NCI-H2081 (cell line): ENCODE measurements at regions not wholly inside any gene's neighbourhood (a gene's known extent, or its start where the extent isn't known, plus 50 kb on each side); places are given as distances from the start of the nearest gene placed in this dataset.
"Not testable (repeated sequence)": the region's sequence is repeated elsewhere in the genome, so short reads cannot be mapped to it uniquely, and the experiment has no call there.

Experiments
- DNase-seq, 2 experiments: peaks; one replicate each; lab custom pipeline; 2025; lab: John Stamatoyannopoulos, UW

GRCh38 chr4:58063404-58064160 is 953.4 kb upstream of the IGFBP7 start:
- DNase-seq = no peak

DNA sequence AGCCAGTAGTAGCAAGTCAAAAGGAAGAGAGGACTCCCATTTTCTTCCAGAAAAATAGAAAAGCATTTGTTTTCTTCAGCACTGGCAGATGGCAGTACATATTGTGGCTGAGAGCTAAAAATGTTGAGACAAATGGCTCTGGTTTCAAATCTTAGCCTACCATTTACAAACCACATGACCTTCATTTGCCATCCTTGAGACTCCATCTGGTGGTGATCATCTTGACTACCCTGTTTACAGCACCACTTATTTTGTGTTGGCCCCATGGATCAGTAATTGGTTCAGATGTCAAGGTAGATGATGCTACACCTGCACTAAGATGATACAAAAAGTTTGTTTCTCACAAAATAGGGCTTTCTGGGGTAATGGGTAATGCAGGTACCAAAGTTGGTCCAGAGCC is 951.8 kb upstream of the IGFBP7 start:
- DNase-seq = no peak

DNA sequence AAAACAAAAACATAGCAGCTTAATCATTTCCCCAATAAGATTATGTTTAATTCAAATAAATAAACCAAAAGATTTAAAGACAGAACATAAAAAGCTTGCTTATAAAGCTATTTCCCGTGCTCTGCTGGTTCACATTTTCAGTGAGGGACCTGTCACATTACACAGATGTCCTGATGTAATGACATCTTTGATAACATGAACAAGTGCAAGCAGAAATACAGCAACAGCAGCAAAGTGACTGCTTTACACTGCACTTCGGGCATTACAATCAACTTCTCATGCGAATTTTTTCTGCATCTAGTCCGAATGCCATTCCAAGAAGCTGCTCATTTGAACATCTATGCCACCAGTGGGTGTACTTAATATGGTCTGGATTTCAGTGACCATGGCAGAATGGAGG is 940.3 kb upstream of the IGFBP7 start:
- DNase-seq = no peak

- no peak for DNase-seq
Measured at GRCh38 chr4:58048491-58048890, 938.3 kb upstream of the IGFBP7 start.

DNA sequence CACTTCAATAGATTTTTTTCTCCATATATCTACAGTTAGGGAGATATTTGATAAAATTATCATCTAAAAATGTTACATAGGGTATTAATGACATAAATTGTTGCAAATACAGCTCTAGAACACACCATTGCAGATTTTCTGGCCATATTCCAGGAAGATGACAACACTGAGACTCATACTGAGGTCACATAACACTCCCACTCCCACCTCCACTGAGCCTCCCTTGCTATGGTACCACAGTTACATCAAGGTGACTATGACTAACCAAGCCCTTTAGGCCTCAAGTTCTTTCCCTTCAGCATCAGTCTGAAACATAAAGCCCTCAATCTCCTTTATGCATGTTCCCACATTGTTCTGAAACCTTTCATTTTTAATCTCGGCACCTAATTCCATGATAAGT is 932.0 kb upstream of the IGFBP7 start:
- DNase-seq = no peak

DNA sequence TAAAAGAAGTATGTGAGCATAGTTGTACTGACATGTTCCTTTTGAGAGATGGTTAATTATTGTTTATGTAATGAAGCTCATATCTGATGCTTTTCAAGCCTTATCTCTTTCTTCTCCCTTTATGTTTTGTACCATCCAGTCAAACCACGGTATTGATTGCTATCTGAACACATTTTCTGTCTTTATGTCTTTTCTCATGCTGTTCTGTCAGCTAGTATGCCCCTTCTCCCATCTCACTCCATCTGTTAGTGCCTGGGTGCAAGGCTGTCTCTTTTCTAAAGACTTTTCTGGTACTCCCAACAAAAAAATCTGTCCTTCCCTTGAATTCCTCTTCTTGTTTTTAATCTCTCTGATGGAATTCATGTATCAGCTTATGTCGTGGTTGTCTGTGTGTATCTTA is 883.8 kb upstream of the IGFBP7 start:
- DNase-seq = no peak

DNA sequence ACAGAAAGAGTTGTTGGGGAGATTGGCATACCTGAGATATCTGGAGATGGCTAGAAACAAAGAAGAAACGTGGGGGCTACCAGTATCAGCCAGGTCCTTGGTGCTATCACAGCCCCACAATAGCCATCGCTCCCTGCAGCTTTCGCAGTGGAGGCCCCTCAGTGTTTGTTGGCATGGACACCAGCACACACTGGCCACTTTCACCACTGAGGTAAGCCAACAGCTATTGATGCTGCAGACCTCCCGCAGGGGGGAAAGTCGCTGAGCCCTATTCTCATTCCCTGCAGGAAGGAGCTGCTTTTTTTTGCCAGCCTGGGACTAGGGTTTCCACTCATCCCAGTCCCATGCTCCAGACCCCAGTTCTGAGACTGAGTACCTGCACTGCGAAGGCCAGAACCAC is 879.2 kb upstream of the IGFBP7 start:
- no peak for DNase-seq

DNA sequence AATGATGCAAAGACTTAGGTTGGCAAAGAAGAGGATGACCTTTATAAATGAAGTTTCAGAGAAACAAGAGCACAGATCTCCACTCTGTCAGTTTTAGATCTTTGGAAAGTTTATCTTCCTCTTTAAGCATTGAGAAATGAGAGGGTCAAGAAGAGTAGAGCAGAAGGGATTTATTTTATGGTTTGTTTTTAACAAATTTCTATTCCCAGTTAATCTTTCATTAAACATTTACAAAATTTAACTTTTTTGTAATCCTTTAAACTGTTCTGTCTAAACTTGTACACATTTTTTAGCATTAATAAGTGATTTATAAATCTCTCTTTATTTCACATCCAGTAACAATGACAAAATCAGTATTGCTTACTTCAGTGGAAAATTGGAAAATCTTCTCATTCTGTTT is 875.0 kb upstream of the IGFBP7 start:
- no peak for DNase-seq

DNA sequence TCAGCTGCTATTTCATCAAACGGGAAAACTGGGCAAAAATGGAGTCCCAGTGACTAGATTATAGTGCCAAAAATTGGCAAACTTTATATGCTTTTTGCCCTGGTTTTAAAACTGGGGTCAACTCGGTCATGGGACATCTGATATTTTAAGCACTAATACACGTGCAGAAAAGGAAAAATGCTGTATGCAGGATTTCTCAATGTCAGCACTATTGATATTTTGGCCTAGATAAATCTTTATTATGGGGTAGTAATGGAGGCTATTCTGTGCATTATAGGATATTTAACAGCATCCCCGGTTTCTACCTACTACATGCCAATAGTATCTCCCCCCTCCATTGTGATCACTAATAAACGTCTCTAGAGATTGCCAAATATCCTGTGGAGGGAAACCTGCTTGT is 870.9 kb upstream of the IGFBP7 start:
- DNase-seq = no peak

GRCh38 chr4:57974821-57975220 is 864.6 kb upstream of the IGFBP7 start:
- no peak for DNase-seq

DNA sequence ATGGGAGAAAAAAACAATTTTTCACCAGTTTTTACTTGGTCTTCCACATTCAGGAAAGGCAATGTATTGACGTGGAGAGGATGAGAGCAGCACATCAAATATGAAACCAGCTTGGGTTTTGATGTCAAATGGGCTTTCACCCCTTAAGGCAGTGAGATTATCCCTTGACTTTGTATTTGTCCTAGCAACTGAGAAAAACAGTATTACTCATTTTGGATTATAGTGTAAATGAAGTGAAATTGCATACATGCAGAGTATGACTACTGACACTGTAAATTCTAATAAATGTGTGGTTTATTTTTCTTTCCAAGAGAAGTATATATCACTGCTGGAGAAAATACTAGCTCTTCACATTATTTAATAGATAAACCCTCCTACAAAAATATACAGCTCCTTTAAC is 863.6 kb upstream of the IGFBP7 start:
- no peak for DNase-seq

GRCh38 chr4:57971261-57971660 is 861.1 kb upstream of the IGFBP7 start:
- peak; percentile 3 to 57 for DNase-seq

- no peak for DNase-seq
Measured at GRCh38 chr4:57966987-57967760, 857.0 kb upstream of the IGFBP7 start.

GRCh38 chr4:57965431-57965830 is 855.2 kb upstream of the IGFBP7 start:
- not testable (repeated sequence) for DNase-seq

DNA sequence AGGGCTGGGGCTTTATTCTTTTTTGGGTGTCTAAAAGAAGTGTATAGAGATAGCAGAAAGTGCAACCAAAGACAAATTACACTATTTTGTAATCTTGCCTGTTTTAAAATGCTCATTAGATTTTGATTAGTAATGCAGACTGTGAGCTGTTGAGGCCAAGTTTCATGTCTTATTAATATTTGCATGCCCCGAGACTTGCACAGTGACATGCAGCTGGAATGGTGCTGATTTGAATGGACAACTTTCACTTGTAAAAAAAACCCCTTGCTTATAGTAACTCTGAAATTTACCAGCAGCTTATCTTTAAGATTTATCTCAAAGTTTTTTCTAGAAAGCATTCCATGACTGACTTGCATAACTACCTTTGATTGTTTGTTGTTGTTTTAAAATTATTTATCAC is 835.1 kb upstream of the IGFBP7 start:
- DNase-seq = no peak

- no peak for DNase-seq
Measured at GRCh38 chr4:57943682-57944081, 833.5 kb upstream of the IGFBP7 start.

DNA sequence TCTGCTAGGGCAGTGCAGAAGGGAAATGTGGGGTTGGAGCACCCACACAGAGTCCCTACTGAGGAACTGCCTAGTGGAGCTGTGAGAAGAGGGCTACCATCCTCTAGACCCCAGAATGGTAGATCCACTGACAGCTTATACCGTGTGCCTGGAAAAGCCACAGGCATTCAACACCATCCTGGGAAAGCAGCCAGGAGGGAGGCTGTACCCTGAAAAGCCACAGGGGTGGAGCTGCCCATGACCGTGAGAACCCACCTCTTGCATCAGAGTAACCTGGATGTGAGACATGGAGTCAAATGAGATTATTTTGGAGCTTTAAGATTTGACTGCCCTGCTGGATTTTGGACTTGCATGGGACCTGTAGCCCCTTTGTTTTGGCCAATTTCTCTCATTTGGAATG is 827.1 kb upstream of the IGFBP7 start:
- DNase-seq = not testable (repeated sequence)

DNA sequence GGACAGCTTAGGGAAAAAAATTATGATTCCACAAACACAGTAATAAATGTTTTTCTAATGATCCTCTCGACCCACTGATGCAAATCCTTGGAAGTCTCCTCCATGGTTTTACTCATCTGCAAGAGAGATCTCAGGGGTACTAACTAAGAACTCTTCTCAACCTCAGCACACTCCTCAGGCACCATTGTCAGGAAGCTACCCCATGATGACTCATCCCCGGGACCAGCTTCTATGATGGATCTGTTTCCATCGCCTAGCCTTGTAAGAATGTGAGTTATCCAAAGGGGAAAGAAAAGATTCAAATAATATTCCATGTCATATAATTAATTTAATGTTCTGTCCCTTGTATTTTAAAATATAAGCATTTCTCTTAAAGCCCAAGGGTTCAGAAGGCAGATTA is 816.1 kb upstream of the IGFBP7 start:
- DNase-seq = no peak

- no peak for DNase-seq
Measured at GRCh38 chr4:57924951-57925350, 814.8 kb upstream of the IGFBP7 start.

GRCh38 chr4:57916479-57916878 is 806.3 kb upstream of the IGFBP7 start:
- DNase-seq = no peak

DNA sequence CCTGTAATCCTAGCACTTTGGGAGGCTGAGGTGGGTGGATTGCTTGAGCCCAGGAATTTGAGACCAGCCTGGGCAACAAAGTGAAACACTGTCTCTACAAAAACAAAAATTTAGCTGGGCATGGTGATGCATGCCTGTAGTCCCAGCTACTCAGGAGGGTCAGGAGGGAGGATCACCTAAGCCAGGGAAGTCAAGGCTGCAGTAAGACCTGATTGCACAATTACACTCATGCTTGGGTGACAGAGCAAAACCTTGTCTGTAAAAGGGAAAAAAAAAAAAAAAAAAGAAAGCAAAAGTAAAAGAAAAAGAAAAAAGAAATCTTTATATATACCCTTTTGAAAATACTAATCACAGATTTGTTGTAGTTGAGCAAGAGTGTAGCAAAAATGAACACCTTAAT is 801.0 kb upstream of the IGFBP7 start:
- no peak for DNase-seq

DNA sequence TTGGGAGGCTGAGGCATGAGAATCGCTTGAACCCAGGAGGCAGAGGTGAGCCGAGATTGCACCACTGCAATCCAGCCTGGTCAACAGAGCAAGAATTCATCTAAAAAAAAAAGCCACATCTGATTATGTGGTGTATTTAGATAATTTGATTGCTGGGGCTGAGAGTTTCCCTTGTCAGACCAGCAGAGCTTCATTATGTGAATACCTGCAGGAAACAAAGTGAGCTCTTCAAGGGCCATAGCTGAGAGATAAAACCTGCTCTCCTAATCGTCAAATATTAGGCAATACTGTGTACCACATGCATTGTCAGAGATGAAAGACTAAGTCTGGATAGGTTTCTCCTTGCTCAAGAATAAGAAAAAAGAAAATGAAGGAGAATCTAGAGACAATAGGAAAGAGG is 800.0 kb upstream of the IGFBP7 start:
- DNase-seq = no peak

DNA sequence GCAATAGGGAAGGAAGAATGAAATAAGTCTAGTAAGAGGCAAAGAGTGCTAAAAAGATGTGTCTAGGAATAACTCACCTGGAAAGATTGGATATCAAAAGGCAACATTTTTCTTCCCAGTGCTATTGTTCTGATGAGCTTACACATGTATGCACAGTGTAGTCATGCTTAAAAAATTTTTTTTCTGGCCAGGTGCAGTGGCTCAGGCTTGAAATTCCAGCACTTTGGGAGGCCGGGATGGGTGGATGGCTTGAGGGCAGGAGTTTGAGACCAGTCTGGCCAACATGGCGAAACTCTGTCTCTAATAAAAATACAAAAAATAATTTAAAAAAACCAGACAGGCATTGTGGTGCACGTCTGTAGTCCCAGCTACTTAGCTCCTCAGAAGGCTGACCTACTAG is 795.8 kb upstream of the IGFBP7 start:
- DNase-seq = no peak

GRCh38 chr4:57877047-57877458 is 766.9 kb upstream of the IGFBP7 start:
- DNase-seq = no peak
